ENCODE measurements at regions not wholly inside any gene's neighbourhood (a gene's known extent, or its start where the extent isn't known, plus 50 kb on each side); places are given as distances from the start of the nearest gene placed in this dataset.

DNA sequence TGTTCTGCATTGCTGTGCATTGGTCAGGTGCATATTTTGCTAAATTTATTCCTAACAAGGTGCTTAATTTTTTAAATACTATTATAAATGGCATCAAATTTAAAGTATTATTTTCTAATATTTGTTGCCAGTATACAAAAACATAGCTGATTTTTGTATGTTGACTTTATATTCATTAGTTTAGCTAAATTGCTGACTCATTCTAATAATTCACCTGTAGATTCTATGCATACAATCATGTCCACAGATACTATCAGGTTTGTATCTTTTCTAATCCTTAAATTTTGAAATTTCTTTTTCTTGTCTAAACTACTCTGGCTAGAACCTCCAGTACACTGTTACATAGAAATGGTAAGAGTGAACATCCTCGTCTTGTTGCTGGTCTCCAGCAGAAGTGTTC lies 657.6 kb downstream of the CCDC171 start:
- no peaks in the 10 kb centered on the region for H3K36me3 ChIP-seq (ENCODE audit: insufficient read depth, low read length)
- no peaks in the 10 kb centered on the region for H3K4me1 ChIP-seq (ENCODE audit: insufficient read depth, low read length, severe bottlenecking)
- H3F3A ChIP-seq (ENCODE audit: insufficient read depth, low read length) = no peaks in the 10 kb centered on the region
- H3K9ac ChIP-seq (ENCODE audit: low read length) = no peak overlapping the region
- H3K27ac ChIP-seq (ENCODE audit: low read depth, low read length, poor library complexity, severe bottlenecking) = no peak overlapping the region
- no peaks in the 10 kb centered on the region for H3K9me2 ChIP-seq (ENCODE audit: low read depth, low read length)
- no peaks in the 10 kb centered on the region for H3K79me2 ChIP-seq (ENCODE audit: insufficient read depth, low read length)
- H4K20me1 ChIP-seq (ENCODE audit: insufficient read depth, low read length) = no peaks in the 10 kb centered on the region
- H3K9me3 ChIP-seq (ENCODE audit: low read length) = no peaks in the 10 kb centered on the region
- TF ChIP-seq CTCF (IDR thresholded peaks at IDR 0.05; ENCODE audit: low read length) (no peak), EZH2 (IDR thresholded peaks at IDR 0.05; ENCODE audit: borderline replicate concordance, low read length) (no peak)
- no peak overlapping the region for H2AFZ ChIP-seq (ENCODE audit: low read length)
- H3K27me3 ChIP-seq (ENCODE audit: insufficient read depth, low read length) = no peaks in the 10 kb centered on the region
- H3K4me2 ChIP-seq (ENCODE audit: low read length) = no peak overlapping the region
- H3K4me3 ChIP-seq (ENCODE audit: low read depth, low read length, poor library complexity, severe bottlenecking) = no peak overlapping the region

DNA sequence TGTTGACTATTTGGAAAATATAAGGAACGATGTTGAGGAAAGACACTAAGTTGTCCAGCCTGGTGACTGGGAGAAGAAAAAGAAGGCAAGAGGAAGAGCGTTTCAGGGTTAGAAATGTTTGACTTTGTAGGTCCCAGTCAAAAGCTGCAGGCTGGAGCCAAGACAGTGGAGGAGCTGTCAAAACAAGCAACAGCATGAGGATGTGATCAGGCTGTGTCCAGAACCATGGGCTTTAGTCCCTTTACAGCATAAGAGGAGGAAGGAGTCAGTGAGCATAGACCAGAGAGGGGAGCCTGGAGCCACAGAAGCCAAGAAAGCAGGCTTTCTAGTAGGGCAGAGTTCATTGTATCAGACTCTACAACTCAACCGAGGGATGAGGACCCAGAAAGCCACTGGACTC lies 658.5 kb downstream of the BNC2 start:
- no peak overlapping the region for H3K4me2 ChIP-seq (ENCODE audit: low read length)
- H3K79me2 ChIP-seq (ENCODE audit: insufficient read depth, low read length) = no peaks in the 10 kb centered on the region
- TF ChIP-seq EZH2 (IDR thresholded peaks at IDR 0.05; ENCODE audit: borderline replicate concordance, low read length) (no peak), CTCF (IDR thresholded peaks at IDR 0.05; ENCODE audit: low read length) (no peak)
- no peaks in the 10 kb centered on the region for H3K27me3 ChIP-seq (ENCODE audit: insufficient read depth, low read length)
- no peaks in the 10 kb centered on the region for H4K20me1 ChIP-seq (ENCODE audit: insufficient read depth, low read length)
- H3K4me3 ChIP-seq (ENCODE audit: low read depth, low read length, poor library complexity, severe bottlenecking) = no peak overlapping the region
- H3K9me2 ChIP-seq (ENCODE audit: low read depth, low read length) = no peaks in the 10 kb centered on the region
- H3K36me3 ChIP-seq (ENCODE audit: insufficient read depth, low read length) = no peaks in the 10 kb centered on the region
- H3K27ac ChIP-seq (ENCODE audit: low read depth, low read length, poor library complexity, severe bottlenecking) = no peak overlapping the region
- no peak overlapping the region for H2AFZ ChIP-seq (ENCODE audit: low read length)
- no peaks in the 10 kb centered on the region for H3F3A ChIP-seq (ENCODE audit: insufficient read depth, low read length)
- no peaks in the 10 kb centered on the region for H3K9me3 ChIP-seq (ENCODE audit: low read length)
- no peaks in the 10 kb centered on the region for H3K4me1 ChIP-seq (ENCODE audit: insufficient read depth, low read length, severe bottlenecking)
- H3K9ac ChIP-seq (ENCODE audit: low read length) = no peak overlapping the region

- no peak for TF ChIP-seq EZH2 (IDR thresholded peaks at IDR 0.05; ENCODE audit: borderline replicate concordance, low read length)
- TF ChIP-seq CTCF (IDR thresholded peaks at IDR 0.05; ENCODE audit: low read length) = no peak
- Histone ChIP-seq H4K20me1 (ENCODE audit: insufficient read depth, low read length) (no peaks in the 10 kb centered on the region), H3K79me2 (ENCODE audit: insufficient read depth, low read length) (no peaks in the 10 kb centered on the region), H3K4me1 (ENCODE audit: insufficient read depth, low read length, severe bottlenecking) (no peaks in the 10 kb centered on the region), H3F3A (ENCODE audit: insufficient read depth, low read length) (no peaks in the 10 kb centered on the region), H3K27me3 (ENCODE audit: insufficient read depth, low read length) (no peaks in the 10 kb centered on the region), H2AFZ (ENCODE audit: low read length) (no peak overlapping the region), H3K9me3 (ENCODE audit: low read length) (no peaks in the 10 kb centered on the region), H3K9ac (ENCODE audit: low read length) (no peak overlapping the region), H3K36me3 (ENCODE audit: insufficient read depth, low read length) (no peaks in the 10 kb centered on the region), H3K4me3 (ENCODE audit: low read depth, low read length, poor library complexity, severe bottlenecking) (no peak overlapping the region), H3K4me2 (ENCODE audit: low read length) (no peak overlapping the region), H3K27ac (ENCODE audit: low read depth, low read length, poor library complexity, severe bottlenecking) (no peak overlapping the region), H3K9me2 (ENCODE audit: low read depth, low read length) (no peaks in the 10 kb centered on the region)
Measured at GRCh38 chr9:16213781-16214515, 656.5 kb downstream of the BNC2 start.

Data from OCI-LY1 (cell line).